ENCODE measurements at regions not wholly inside any gene's neighbourhood (a gene's known extent, or its start where the extent isn't known, plus 50 kb on each side); places are given as distances from the start of the nearest gene placed in this dataset.

DNA sequence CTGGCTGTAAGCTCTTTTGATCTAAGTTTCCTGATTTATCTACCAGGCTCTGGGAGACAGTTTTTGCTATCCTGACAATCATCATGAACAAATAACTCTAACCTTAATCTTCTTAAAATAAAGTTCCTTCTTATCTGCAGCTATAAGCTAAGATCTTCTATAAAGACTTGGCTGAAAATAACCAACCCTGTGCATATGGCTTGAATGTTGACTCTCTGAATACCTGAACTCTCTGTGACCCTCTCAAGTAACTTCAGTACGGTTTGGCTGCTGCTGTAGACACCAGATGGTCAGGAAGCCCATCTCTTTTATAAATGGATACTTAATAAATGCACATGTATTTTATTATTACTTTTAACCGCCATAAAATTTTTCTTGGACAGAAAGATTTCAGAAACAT, 412.4 kb upstream of the CBLB start:
- no peak for ATAC-seq
- H3K4me1 ChIP-seq = no peaks in the 10 kb centered on the region
- intact Hi-C loops (cut with DNase I) = no loop called here
- DNase-seq = no peak
- no peaks in the 10 kb centered on the region for H3K36me3 ChIP-seq
- FAIRE-seq = no peak
- no peak overlapping the region for H3K4me3 ChIP-seq
- H3K9me3 ChIP-seq = no peaks in the 10 kb centered on the region
- no peak overlapping the region for H3K27ac ChIP-seq
- TF ChIP-seq, protein P1, sequence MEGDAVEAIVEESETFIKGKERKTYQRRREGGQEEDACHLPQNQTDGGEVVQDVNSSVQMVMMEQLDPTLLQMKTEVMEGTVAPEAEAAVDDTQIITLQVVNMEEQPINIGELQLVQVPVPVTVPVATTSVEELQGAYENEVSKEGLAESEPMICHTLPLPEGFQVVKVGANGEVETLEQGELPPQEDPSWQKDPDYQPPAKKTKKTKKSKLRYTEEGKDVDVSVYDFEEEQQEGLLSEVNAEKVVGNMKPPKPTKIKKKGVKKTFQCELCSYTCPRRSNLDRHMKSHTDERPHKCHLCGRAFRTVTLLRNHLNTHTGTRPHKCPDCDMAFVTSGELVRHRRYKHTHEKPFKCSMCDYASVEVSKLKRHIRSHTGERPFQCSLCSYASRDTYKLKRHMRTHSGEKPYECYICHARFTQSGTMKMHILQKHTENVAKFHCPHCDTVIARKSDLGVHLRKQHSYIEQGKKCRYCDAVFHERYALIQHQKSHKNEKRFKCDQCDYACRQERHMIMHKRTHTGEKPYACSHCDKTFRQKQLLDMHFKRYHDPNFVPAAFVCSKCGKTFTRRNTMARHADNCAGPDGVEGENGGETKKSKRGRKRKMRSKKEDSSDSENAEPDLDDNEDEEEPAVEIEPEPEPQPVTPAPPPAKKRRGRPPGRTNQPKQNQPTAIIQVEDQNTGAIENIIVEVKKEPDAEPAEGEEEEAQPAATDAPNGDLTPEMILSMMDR (IDR thresholded peaks at IDR 0.05) = no peak
- 3 to 4% methylated on average over 2 of the region's 2 CpGs for WGBS, 2 donors
- H3K27me3 ChIP-seq = no peaks in the 10 kb centered on the region

GRCh38 chr3:106282943-106283342, 414.1 kb upstream of the CBLB start:
- H3K36me3 ChIP-seq = no peaks in the 10 kb centered on the region
- DNase-seq (no peak), FAIRE-seq (no peak), ATAC-seq (no peak)
- intact Hi-C loops (cut with DNase I) = no loop called here
- TF ChIP-seq, protein P1 (IDR thresholded peaks at IDR 0.05) = no peak
- no peaks in the 10 kb centered on the region for H3K4me1 ChIP-seq
- WGBS, 2 donors = 60 to 62% methylated on average over 3 of the region's 3 CpGs
- H3K9me3 ChIP-seq = no peaks in the 10 kb centered on the region
- no peaks in the 10 kb centered on the region for H3K27me3 ChIP-seq
- H3K27ac ChIP-seq = no peak overlapping the region
- no peak overlapping the region for H3K4me3 ChIP-seq

DNA sequence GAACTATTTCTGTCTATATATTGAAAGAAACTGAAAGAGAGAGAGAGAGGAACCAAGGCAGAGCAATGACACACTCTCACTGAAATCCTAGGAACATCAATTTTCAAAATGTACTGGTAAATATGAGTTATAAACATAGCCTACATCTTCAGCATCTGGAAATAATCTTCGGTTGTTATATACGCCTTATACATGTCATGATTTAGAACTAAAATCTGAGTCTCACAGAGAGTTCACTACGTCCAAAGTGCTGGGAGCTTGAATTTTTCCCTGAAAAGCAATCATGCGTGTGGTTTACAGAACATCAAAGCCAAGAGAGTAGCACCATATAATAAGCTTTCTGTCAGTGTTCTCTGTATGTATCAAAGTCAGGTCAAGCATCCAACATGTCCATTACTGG, 420.0 kb upstream of the CBLB start:
- WGBS, 2 donors = 71 to 86% methylated on average over 4 of the region's 4 CpGs
- TF ChIP-seq, protein P1 (IDR thresholded peaks at IDR 0.05) = no peak
- H3K9me3 ChIP-seq = no peaks in the 10 kb centered on the region
- no peaks in the 10 kb centered on the region for H3K27me3 ChIP-seq
- no peaks in the 10 kb centered on the region for H3K4me1 ChIP-seq
- DNase-seq (no peak), ATAC-seq (no peak), FAIRE-seq (no peak)
- H3K36me3 ChIP-seq = no peaks in the 10 kb centered on the region
- no peak overlapping the region for H3K4me3 ChIP-seq
- no peak overlapping the region for H3K27ac ChIP-seq
- intact Hi-C loops (cut with DNase I) = no loop called here

DNA sequence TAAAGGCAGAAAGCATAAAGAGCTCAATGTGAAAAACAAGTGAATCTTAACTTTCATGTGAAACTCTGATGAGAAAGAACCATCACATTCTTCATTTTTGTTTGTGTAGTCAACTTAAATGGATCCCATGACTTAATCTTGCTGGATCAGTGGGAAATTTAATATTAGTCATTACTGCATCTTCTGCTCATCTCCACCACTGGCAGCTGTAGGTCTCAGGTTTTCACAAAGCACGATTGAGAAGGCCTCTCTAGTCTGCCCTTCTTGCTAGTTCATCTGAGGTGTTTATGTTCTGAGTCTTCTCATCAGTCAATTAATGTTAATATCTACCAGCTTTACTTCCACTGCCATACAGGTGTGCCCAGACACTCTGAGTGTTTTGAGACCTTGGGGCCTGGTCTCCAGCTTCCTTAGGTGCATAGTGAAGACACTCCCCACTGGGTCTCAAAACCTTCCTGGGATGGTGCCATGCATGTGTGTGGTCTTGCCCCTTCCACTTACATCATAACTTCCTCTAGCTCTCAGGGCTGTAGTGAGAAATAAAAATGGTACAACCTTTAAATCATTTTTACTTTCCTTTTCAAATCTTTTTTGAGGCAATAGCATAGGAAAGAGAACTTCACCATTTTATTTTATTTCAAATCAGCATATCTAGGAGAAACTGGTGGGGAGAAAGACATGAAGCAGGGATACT, 421.6 kb upstream of the CBLB start:
- TF ChIP-seq, protein P1 (IDR thresholded peaks at IDR 0.05) = no peak
- Histone ChIP-seq H3K27me3 (no peaks in the 10 kb centered on the region), H3K4me3 (no peak overlapping the region), H3K9me3 (no peaks in the 10 kb centered on the region), H3K36me3 (no peaks in the 10 kb centered on the region), H3K27ac (no peak overlapping the region), H3K4me1 (no peaks in the 10 kb centered on the region)
- intact Hi-C loops (cut with DNase I) = no loop called here
- WGBS, 2 donors = 50 to 68% methylated on average over 1 of the region's 1 CpG
- FAIRE-seq (no peak), ATAC-seq (no peak), DNase-seq (no peak)

- DNase-seq (no peak), FAIRE-seq (no peak), ATAC-seq (no peak)
- no peaks in the 10 kb centered on the region for H3K9me3 ChIP-seq
- H3K4me1 ChIP-seq = no peaks in the 10 kb centered on the region
- H3K27ac ChIP-seq = no peak overlapping the region
- 53 to 58% methylated on average over 3 of the region's 3 CpGs for WGBS, 2 donors
- intact Hi-C loops (cut with DNase I) = no loop called here
- no peaks in the 10 kb centered on the region for H3K27me3 ChIP-seq
- no peaks in the 10 kb centered on the region for H3K36me3 ChIP-seq
- TF ChIP-seq, protein P1 (IDR thresholded peaks at IDR 0.05) = no peak
- no peak overlapping the region for H3K4me3 ChIP-seq
These were observed 424.3 kb upstream of the CBLB start for GRCh38 chr3:106293161-106293560.

All from pancreas (tissue), 10 donors.